ENCODE measurements at regions not wholly inside any gene's neighbourhood (a gene's known extent, or its start where the extent isn't known, plus 50 kb on each side); places are given as distances from the start of the nearest gene placed in this dataset.
A peak's percentile ranks its signal among the peaks of the same experiment; 100 is the strongest.

DNA sequence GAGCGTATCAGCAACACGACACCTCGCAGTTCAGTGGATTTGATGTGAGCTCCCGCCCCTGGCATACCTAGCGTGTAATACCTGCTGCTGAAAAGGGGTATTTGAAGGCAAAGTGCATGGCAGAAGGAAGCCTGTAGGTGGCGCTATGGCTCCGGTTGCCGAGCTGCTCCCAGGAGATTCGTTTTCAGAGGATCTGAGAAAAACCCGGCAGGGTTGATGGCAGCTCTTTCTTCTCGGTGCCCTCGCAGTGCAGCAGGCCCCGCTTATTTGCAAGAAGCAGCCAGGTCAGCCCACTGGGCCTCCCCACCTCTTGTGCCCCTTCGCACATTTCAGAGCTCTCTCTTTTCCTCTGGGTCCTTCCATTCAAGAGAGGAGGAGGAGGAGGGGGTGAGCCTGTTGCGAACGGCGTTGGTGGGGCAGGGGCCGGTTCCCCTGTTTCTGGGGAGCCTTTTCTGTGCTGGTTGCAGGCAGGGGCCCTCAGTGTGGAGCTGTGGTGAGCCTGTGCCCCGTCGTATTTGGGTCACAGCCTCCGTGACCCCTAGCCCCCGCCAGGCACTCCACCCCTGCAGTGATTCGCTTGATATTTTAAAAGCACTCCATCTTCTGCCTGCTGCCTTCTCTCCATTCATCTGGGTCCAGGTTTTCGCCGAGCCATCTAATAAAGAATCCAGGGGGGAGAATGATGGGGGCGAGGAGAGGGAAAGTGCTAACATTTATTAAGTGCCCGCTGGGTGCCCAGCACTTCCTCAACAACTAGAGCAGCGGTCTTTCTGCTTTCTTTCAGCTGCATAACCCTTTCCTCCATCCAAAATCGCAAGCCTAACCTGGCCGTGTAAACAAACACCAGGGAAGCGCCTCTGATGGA, 85.3 kb upstream of the SYT13 start:
- DNase-seq (ENCODE audit: low read depth, low spot score), result peak; percentile 63
- no peaks in the 10 kb centered on the region for H3K9me3 ChIP-seq (replicated peaks; ENCODE audit: control insufficient read depth, insufficient read depth, low read length)
- intact Hi-C loops (cut with micrococcal nuclease), result loop anchor here (1.0 kb wide), 2 partner anchors 284 to 400 kb away; no protein-coding TSS in a partner anchor
- H3K9ac ChIP-seq (replicated peaks; ENCODE audit: extremely low read depth, insufficient read depth, low read length), result no peak overlapping the region
- no peak overlapping the region for H3K4me2 ChIP-seq (ENCODE audit: insufficient read depth, low read length)
- TF ChIP-seq EZH2 (IDR thresholded peaks at IDR 0.05; ENCODE audit: borderline replicate concordance, low read depth, low read length, severe bottlenecking), result no peak
- TF ChIP-seq, protein P1, sequence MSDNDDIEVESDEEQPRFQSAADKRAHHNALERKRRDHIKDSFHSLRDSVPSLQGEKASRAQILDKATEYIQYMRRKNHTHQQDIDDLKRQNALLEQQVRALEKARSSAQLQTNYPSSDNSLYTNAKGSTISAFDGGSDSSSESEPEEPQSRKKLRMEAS (IDR thresholded peaks at IDR 0.05; ENCODE audit: insufficient read depth, insufficient read length), result no peak
- TF ChIP-seq, protein P2, sequence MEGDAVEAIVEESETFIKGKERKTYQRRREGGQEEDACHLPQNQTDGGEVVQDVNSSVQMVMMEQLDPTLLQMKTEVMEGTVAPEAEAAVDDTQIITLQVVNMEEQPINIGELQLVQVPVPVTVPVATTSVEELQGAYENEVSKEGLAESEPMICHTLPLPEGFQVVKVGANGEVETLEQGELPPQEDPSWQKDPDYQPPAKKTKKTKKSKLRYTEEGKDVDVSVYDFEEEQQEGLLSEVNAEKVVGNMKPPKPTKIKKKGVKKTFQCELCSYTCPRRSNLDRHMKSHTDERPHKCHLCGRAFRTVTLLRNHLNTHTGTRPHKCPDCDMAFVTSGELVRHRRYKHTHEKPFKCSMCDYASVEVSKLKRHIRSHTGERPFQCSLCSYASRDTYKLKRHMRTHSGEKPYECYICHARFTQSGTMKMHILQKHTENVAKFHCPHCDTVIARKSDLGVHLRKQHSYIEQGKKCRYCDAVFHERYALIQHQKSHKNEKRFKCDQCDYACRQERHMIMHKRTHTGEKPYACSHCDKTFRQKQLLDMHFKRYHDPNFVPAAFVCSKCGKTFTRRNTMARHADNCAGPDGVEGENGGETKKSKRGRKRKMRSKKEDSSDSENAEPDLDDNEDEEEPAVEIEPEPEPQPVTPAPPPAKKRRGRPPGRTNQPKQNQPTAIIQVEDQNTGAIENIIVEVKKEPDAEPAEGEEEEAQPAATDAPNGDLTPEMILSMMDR (IDR thresholded peaks at IDR 0.05; ENCODE audit: extremely low read depth in 1 of 2, insufficient read depth in 1 of 2, low read depth in 1 of 2, low read length in 2 of 2), result peak; percentile 94 to 96
- H3K9me1 ChIP-seq (replicated peaks; ENCODE audit: control insufficient read depth, extremely low read depth, insufficient read depth, low read length), result no peaks in the 10 kb centered on the region
- H3K27me3 ChIP-seq (ENCODE audit: control insufficient read depth in 2 of 2, insufficient read depth in 2 of 2, low read length in 2 of 2), result peaks cover 6 to 7% of the 10 kb centered on the region in 2 experiments
- peak; percentile 85 for FAIRE-seq
- no peaks in the 10 kb centered on the region for H3K79me2 ChIP-seq (ENCODE audit: control insufficient read depth, insufficient read depth, low read length)
- no peaks in the 10 kb centered on the region for H3K36me3 ChIP-seq (ENCODE audit: control insufficient read depth in 2 of 2, extremely low read depth in 1 of 2, insufficient read depth in 2 of 2, low read length in 2 of 2)
- ChIA-PET POLR2A (no interaction called here), CTCF (interaction anchor here (0.6 to 9.2 kb wide), 42 partner anchors 9 to 432 kb away, joined by 3 to 349 read pairs (median 4); partner anchors contain the start of gene CHST1)
- no peaks in the 10 kb centered on the region for H4K20me1 ChIP-seq (replicated peaks; ENCODE audit: control insufficient read depth, extremely low read depth, insufficient read depth, low read length)
- no peak overlapping the region for H3K4me3 ChIP-seq (replicated peaks in 1 of 3; ENCODE audit: insufficient read depth in 1 of 3, low read depth in 1 of 3, low read length in 3 of 3)
- no peak overlapping the region for H2AFZ ChIP-seq (ENCODE audit: low read depth, low read length)
- no peak overlapping the region for H3K27ac ChIP-seq (ENCODE audit: insufficient read depth, low read depth, low read length)
- H3K4me1 ChIP-seq (ENCODE audit: control insufficient read depth, extremely low read depth, insufficient read depth, low read length), result no peaks in the 10 kb centered on the region
- no TSS peak for BruUV-seq (replicated peaks)
- dilution Hi-C loops (cut with MboI; ENCODE audit: extremely low pct_ligation_motif_present, low sequenced_read_pairs), result no loop called here

All from endothelial cell of umbilical vein (primary cell).